ENCODE measurements at regions not wholly inside any gene's neighbourhood (a gene's known extent, or its start where the extent isn't known, plus 50 kb on each side); places are given as distances from the start of the nearest gene placed in this dataset.

- ATAC-seq (no peak), DNase-seq (no peak)
- intact Hi-C loops (cut with DNase I), result no loop called here
Measured at GRCh38 chr11:122538060-122538459, 117.5 kb upstream of the UBASH3B start.

DNA sequence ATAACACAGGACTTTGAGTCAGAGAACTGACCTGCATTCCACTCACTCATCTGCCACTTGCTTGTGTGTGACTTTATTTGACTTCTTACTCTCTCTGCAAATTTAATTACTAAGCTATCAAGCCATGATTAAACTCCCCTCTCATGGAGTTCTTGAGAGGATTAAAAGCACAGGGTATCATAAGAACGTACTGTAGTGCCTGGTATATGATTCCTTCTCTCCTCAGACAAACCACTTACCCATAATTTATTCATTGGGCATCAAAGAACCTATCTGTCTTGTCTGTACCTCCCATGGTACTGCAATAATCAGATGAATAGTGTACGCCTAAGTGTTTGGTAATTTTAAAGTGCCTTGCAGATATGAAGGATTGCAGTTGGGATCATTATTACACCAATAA is 130.6 kb upstream of the UBASH3B start:
- ATAC-seq, result no peak
- intact Hi-C loops (cut with DNase I), result no loop called here

DNA sequence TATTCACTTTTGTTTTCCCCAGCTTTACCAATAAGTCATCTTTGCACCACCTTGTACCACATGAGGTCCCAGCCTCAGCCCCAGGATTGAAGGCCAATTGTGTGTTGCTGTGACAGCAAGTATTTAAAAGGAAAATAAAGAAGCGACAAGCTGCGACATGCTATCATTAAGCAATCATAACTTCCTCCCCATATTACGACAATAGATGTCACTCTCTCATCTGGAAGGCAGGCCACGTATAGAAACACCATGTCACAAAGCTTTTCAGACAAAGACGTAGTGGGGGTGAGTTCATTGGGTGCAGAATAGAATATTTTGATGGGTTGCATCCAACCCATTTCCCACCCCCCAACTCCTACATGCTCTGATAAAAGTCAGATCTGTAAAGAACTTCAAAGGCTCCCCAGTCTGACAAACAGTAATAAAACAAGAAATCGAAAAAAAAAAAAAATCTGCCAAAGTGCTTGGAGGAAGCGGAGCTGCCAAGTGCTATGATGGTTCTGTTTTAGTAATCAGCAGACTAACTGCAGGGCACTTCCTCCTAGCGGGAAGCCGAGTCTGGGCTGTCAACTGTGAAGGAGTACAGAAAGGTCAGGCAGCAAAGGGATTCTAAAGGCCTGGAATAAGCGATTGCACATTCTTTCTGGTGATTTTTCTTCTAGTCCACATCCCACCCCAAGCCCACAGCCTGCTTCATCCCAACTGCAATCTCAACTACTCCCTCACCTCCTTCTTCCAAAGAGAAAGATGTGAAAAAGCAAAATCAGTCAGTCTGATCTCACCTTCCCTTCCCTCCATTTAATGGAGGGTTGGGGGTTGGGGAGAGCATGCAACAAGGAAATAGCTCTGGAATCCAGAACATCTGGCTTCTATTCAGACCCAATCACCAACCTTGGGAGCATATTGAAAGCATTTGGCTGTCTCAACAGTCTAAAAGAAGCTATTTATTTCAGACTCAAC is 131.4 kb upstream of the UBASH3B start:
- DNase-seq (peak; percentile 37), ATAC-seq (peak; percentile 58 to 76)
- intact Hi-C loops (cut with DNase I), result no loop called here

More for the DNA sequence above, 130.6 kb upstream of the UBASH3B start:
- no peak for DNase-seq

DNA sequence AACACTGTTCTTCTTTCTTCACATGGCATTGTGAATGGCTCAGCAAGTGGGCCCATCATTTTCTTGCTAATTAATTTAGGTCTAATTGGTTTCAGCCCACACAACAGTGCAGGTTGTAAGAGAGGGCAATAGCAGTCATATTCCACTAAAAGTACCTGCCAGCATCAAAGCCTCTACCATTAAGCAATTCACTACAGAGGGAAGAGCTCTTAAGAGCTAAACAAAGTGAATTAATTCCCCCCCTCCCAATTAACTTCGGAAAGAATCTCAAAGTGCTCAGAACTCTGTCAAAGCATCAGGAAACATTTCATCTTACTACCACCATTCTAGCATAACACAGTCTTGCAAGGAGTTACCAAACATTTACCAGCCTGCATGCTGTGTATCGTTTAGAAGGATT is 133.9 kb upstream of the UBASH3B start:
- intact Hi-C loops (cut with DNase I), result no loop called here

GRCh38 chr11:122517403-122518379 is 137.8 kb upstream of the UBASH3B start:
- DNase-seq, result no peak
- intact Hi-C loops (cut with DNase I), result no loop called here
- no peak for ATAC-seq

More for the DNA sequence above, 133.9 kb upstream of the UBASH3B start:
- DNase-seq (no peak), ATAC-seq (no peak)

GRCh38 chr11:122516686-122517085 is 138.8 kb upstream of the UBASH3B start:
- ATAC-seq (no peak), DNase-seq (no peak)
- intact Hi-C loops (cut with DNase I), result no loop called here

GRCh38 chr11:122513997-122514396 is 141.5 kb upstream of the UBASH3B start:
- ATAC-seq (no peak), DNase-seq (no peak)
- intact Hi-C loops (cut with DNase I), result no loop called here

DNA sequence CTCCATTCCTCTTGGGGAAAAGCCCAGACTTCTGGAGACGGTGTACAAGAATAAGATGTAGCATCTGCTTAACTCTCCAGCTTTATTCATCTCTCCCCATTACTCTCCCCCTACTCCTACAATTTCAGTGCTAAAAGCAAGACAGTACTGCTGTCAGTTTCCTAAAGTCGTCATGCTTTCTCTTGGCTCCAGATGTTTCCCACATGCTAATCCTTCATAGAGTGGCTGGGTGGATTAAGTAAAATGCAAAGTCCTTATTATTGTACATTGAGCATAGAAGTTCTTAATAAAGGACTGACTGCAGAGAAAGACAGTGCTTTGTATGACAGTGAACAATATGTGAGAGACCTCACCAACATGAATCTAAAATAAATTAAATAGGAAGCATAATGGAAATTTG is 142.2 kb upstream of the UBASH3B start:
- no peak for ATAC-seq
- no peak for DNase-seq
- intact Hi-C loops (cut with DNase I), result no loop called here

DNA sequence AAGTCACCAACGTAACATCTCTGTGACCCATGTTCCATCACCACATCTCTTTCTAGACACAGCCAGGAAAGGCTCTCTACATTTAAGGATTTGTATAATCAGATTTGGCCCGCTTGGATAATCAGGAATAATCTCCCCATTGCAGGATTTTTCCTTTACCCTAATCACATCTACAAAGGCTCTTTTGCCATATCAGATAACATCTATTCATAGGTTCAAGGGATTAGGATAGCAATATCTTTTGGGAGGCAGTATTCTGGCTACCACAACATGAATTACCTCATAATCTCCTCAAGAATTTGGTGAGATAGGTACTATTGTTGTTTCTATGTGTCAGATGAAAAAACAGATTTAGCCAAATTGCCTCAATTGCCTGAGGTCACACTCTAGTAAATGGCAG is 142.8 kb upstream of the UBASH3B start:
- intact Hi-C loops (cut with DNase I), result no loop called here
- ATAC-seq (no peak), DNase-seq (no peak)

GRCh38 chr11:122509899-122510298 is 145.6 kb upstream of the UBASH3B start:
- intact Hi-C loops (cut with DNase I), result loop anchor here (5.0 to 10.0 kb wide), 4 partner anchors 215 to 488 kb away; no protein-coding TSS in a partner anchor
- DNase-seq (no peak), ATAC-seq (no peak)

- DNase-seq, result no peak
- no peak for ATAC-seq
- intact Hi-C loops (cut with DNase I), result loop anchor here (5.0 to 10.0 kb wide), 4 partner anchors 214 to 487 kb away; no protein-coding TSS in a partner anchor
Measured at GRCh38 chr11:122509091-122509490, 146.4 kb upstream of the UBASH3B start.

DNA sequence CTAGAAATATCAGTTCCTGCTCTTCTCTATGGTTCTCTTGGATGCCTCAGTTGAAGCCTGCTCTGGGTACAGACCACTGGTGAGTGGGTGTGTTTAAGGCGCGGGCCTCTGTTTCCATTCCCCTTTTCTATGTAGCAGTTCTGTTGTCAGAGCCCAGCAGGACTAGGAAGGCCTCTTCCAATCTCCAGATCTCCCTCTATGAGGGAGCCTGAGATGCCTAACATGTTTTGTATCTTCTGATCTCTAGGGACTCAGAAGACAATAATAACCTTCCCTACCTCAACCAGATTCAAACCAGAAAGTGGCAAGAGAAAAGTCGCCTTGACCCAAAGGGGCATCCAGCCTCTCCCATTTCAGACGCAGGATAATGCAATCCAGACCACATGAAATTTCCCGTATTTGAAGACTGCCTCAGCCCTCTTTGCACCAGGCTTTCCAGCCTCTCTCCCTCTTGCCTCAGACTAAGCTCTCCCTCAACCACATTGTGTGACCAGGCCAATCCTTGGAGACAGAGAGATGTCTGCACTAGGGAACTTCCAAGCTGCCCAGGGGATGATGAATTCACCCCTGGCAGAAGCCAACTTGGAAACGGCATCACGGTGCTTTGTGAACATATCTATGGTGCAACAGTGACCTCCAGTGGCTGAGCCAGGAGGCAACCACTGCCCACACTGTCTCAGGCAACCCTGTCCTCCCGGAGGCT is 150.1 kb upstream of the UBASH3B start:
- ATAC-seq (peak; percentile 99), DNase-seq (peak; percentile 83)
- intact Hi-C loops (cut with DNase I), result loop anchor here (1.0 to 10.0 kb wide), 8 partner anchors 211 to 853 kb away; no protein-coding TSS in a partner anchor

DNA sequence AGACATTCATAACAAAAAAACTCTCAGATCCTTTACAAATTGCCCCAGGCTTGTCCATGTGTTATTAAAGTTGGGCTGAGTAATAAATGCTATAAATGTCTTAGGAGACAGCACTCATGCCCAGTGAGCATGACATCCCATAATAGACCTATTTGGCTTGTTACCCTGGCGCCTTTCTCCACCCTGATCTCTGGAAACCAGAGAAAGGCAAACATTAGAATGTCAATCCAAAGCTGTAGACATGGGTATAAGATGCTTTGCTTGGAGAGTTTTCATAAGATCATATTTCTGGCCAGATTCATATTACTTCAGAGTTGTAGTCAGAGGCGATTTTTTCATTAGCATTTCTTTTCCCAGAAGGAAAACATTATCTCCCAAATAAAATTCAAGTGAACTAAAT is 161.3 kb upstream of the UBASH3B start:
- intact Hi-C loops (cut with DNase I), result no loop called here
- ATAC-seq (peak in 1 of 2 donors; percentile 53), DNase-seq (no peak)

DNA sequence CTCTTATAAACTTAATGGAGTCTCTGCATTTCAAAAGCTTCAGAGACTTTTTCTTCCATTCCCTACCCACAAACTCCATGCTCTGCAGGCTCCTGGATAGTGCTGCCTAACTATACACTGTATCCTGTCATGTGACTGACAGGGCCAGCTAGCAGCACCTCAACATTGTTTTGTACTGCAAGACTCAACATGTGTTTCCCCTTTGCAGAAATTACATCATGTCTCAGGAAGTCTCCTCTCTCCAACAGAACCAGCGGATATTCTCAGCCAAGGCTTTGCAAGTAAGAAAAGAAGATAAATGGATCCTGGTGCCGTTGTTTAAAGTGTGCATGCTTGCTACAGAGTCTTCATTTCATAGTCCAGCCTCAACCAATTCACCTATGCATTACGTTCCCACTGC is 164.0 kb upstream of the UBASH3B start:
- no peak for DNase-seq
- intact Hi-C loops (cut with DNase I), result no loop called here
- ATAC-seq, result peak; percentile 73 to 77

GRCh38 chr11:122488892-122489706 is 166.4 kb upstream of the UBASH3B start:
- ATAC-seq (no peak), DNase-seq (no peak)
- intact Hi-C loops (cut with DNase I), result no loop called here

- DNase-seq (no peak), ATAC-seq (no peak)
- intact Hi-C loops (cut with DNase I), result no loop called here
Measured at GRCh38 chr11:122487669-122488068, 167.9 kb upstream of the UBASH3B start.

- DNase-seq (no peak), ATAC-seq (no peak)
- intact Hi-C loops (cut with DNase I), result no loop called here
Measured at GRCh38 chr11:122486793-122487495, 168.6 kb upstream of the UBASH3B start.

- no peak for ATAC-seq
- intact Hi-C loops (cut with DNase I), result no loop called here
- no peak for DNase-seq
Measured at GRCh38 chr11:122478986-122479385, 176.5 kb upstream of the UBASH3B start.

Measured in left cardiac atrium (tissue), 4 donors.